Gastroesophageal sphincter (tissue), 3 donors: ENCODE measurements at regions not wholly inside any gene's neighbourhood (a gene's known extent, or its start where the extent isn't known, plus 50 kb on each side); places are given as distances from the start of the nearest gene placed in this dataset.

Experiments
- POLR2A ChIP-seq, 2 donors: fragments of 450-650 bp; IDR thresholded peaks; one replicate each; pipeline ENCODE4 v1.6.1; 2017; ENCODE audit warnings: antibody characterized with exemption in 2 of 2, mild to moderate bottlenecking in 2 of 2, moderate library complexity in 1 of 2
- TF ChIP-seq, protein P1 (sequence below), 4 experiments: fragments of 200-600 bp in 2 of 4; fragments of 450-650 bp in 2 of 4; sonication (generic) in 1 of 4; IDR thresholded peaks; one replicate each; pipeline ENCODE4 v1.5.1; 2017 to 2019; ENCODE audit warnings: antibody characterized with exemption in 4 of 4, mild to moderate bottlenecking in 2 of 4, moderate library complexity in 2 of 4

DNA sequence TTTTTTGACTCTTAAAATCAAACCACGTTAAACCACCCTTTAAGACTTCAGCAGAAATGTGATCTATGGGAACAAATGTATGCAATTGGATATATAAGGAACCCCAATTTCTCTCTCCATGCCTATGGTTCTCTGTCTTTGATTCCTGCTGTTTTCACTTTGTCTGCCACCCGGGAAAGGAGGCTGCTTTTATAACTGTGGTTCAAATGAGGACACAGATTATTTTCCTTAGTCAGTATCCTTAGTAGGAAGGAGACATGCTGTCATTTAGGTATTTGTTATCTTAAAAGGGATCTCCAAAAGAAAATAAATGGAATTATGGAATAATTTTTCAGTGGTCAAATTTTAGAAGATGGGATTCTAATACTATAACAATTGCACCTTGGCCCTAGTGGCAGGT, 176.1 kb upstream of the NREP start:
- TF ChIP-seq, protein P1, sequence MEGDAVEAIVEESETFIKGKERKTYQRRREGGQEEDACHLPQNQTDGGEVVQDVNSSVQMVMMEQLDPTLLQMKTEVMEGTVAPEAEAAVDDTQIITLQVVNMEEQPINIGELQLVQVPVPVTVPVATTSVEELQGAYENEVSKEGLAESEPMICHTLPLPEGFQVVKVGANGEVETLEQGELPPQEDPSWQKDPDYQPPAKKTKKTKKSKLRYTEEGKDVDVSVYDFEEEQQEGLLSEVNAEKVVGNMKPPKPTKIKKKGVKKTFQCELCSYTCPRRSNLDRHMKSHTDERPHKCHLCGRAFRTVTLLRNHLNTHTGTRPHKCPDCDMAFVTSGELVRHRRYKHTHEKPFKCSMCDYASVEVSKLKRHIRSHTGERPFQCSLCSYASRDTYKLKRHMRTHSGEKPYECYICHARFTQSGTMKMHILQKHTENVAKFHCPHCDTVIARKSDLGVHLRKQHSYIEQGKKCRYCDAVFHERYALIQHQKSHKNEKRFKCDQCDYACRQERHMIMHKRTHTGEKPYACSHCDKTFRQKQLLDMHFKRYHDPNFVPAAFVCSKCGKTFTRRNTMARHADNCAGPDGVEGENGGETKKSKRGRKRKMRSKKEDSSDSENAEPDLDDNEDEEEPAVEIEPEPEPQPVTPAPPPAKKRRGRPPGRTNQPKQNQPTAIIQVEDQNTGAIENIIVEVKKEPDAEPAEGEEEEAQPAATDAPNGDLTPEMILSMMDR (IDR thresholded peaks at IDR 0.05) = no peak
- no peak for TF ChIP-seq POLR2A (IDR thresholded peaks at IDR 0.05)
